ENCODE measurements at regions not wholly inside any gene's neighbourhood (a gene's known extent, or its start where the extent isn't known, plus 50 kb on each side); places are given as distances from the start of the nearest gene placed in this dataset.

- no peak for DNase-seq
Measured at GRCh38 chr4:182174979-182175378, 68.2 kb upstream of the TENM3 start.

- no peak for DNase-seq
Measured at GRCh38 chr4:182175788-182176519, 67.2 kb upstream of the TENM3 start.

- no peak for DNase-seq
Measured at GRCh38 chr4:182177166-182177565, 66.0 kb upstream of the TENM3 start.

- DNase-seq = no peak
Measured at GRCh38 chr4:182179105-182179504, 64.1 kb upstream of the TENM3 start.

GRCh38 chr4:182179751-182180150 is 63.5 kb upstream of the TENM3 start:
- DNase-seq = no peak

GRCh38 chr4:182185491-182185890 is 57.7 kb upstream of the TENM3 start:
- DNase-seq = peak; percentile 36

- DNase-seq = no peak
Measured at GRCh38 chr4:182187674-182188073, 55.5 kb upstream of the TENM3 start.

GRCh38 chr4:182188622-182189021 is 54.6 kb upstream of the TENM3 start:
- no peak for DNase-seq

- DNase-seq = peak; percentile 60
Measured at GRCh38 chr4:182189103-182189878, 53.9 kb upstream of the TENM3 start.

GRCh38 chr4:182190306-182190705 is 52.9 kb upstream of the TENM3 start:
- no peak for DNase-seq

- no peak for DNase-seq
Measured at GRCh38 chr4:182192511-182193181, 50.6 kb upstream of the TENM3 start.

GRCh38 chr4:182193311-182193710 is 49.9 kb upstream of the TENM3 start:
- DNase-seq = no peak

Measured in left hindlimb (tissue), 1 donor.